SU-DHL-6 (cell line): ENCODE measurements at regions not wholly inside any gene's neighbourhood (a gene's known extent, or its start where the extent isn't known, plus 50 kb on each side); places are given as distances from the start of the nearest gene placed in this dataset.

Experiments used
- H2AFZ ChIP-seq: fragments of 200-600 bp; sonication (generic); 2 replicates; pipeline ENCODE4 v1.6.1; 2014; ENCODE audit warnings: low read depth, mild to moderate bottlenecking, moderate library complexity, mixed read lengths, antibody characterized with exemption, low read length; ENCODE audit not compliant: severe bottlenecking
- H3F3A ChIP-seq: fragments of 200-600 bp; shearing (Covaris generic); 2 replicates; pipeline ENCODE4 v1.6.0; 2016; ENCODE audit warnings: antibody characterized with exemption, mild to moderate bottlenecking; ENCODE audit not compliant: insufficient read depth
- H3K27ac ChIP-seq: fragments of 200-600 bp; sonication (generic); 2 replicates; pipeline ENCODE4 v1.5.1; 2016; ENCODE audit warnings: low read depth, mild to moderate bottlenecking, low read length, moderate library complexity, mixed read lengths
- H3K27me3 ChIP-seq: fragments of 200-600 bp; sonication (generic), shearing (Covaris generic); 2 replicates; pipeline ENCODE4 v1.6.0; 2014; ENCODE audit warnings: mild to moderate bottlenecking, low read length
- H3K36me3 ChIP-seq: fragments of 200-600 bp; sonication (generic); 2 replicates; pipeline ENCODE4 v1.6.1; 2014; ENCODE audit warnings: mild to moderate bottlenecking, low read length, mixed read lengths
- H3K4me2 ChIP-seq: fragments of 300-600, 200-600 bp; shearing (Covaris generic), sonication (generic); 2 replicates; pipeline ENCODE4 v1.6.0; 2014; ENCODE audit warnings: low read length, low read depth, mild to moderate bottlenecking; ENCODE audit not compliant: poor library complexity, severe bottlenecking
- H3K4me3 ChIP-seq: fragments of 200-600 bp; sonication (generic); 2 replicates; pipeline ENCODE4 v1.5.1; 2014; ENCODE audit warnings: antibody characterized with exemption, low read length, mild to moderate bottlenecking, mixed read lengths; ENCODE audit not compliant: insufficient read depth, poor library complexity, severe bottlenecking
- H3K79me2 ChIP-seq: fragments of 200-600 bp; sonication (generic); 2 replicates; pipeline ENCODE4 v1.6.1; 2014; ENCODE audit warnings: mild to moderate bottlenecking, low read length, moderate library complexity; ENCODE audit not compliant: insufficient read depth
- H3K9ac ChIP-seq: fragments of 200-600 bp; sonication (generic); 2 replicates; pipeline ENCODE4 v1.7.0; 2014; ENCODE audit warnings: mild to moderate bottlenecking, low read length
- H3K9me2 ChIP-seq: fragments of 200-600 bp; sonication (generic); replicated peaks from 2 replicates; pipeline ENCODE4 v1.6.1; 2014; ENCODE audit warnings: low read length; ENCODE audit not compliant: insufficient read depth
- H3K9me3 ChIP-seq: fragments of 200-600 bp; sonication (generic); 2 replicates; pipeline ENCODE4 v1.6.1; 2014; ENCODE audit warnings: low read length, mixed read lengths; ENCODE audit not compliant: insufficient read depth
- H4K20me1 ChIP-seq: fragments of 200-600 bp; sonication (generic); 2 replicates; pipeline ENCODE4 v1.6.1; 2014; ENCODE audit warnings: low read depth, mild to moderate bottlenecking, antibody characterized with exemption, low read length, moderate library complexity, mixed read lengths
- EZH2phosphoT487 ChIP-seq: fragments of 200-600 bp; sonication (generic), shearing (Covaris generic); conservative IDR thresholded peaks from 2 replicates; pipeline ENCODE4 v1.6.1; 2018; ENCODE audit warnings: mild to moderate bottlenecking, antibody characterized with exemption, low read length, moderate library complexity, mixed read lengths
- TF ChIP-seq, protein P1 (sequence below): fragments of 200-600 bp; sonication (generic); IDR thresholded peaks from one replicate; pipeline ENCODE4 v1.5.1; 2017; ENCODE audit warnings: antibody characterized with exemption, mild to moderate bottlenecking, low read length, moderate library complexity; ENCODE audit not compliant: insufficient read depth, poor library complexity, severe bottlenecking

DNA sequence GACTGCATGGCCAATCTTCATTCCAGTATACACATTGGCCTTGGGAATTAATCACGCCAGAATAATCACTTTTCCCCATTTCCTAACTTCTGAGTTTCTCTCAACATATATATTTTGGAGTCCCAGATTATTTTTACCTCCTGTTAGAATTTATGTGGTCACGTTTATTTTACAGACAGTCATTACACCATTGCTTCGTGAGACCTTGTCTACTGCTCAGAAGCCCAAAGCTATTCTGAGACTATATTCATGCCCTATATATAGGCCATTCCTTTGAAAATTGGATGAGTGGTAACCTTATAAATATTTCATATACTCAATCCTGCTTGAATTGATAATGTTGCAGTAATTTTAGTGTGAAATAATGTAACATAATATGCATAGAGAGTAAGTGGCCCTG, 610.0 kb upstream of the CDH2 start:
- H3K4me2 ChIP-seq, result no peak overlapping the region
- TF ChIP-seq, protein P1, sequence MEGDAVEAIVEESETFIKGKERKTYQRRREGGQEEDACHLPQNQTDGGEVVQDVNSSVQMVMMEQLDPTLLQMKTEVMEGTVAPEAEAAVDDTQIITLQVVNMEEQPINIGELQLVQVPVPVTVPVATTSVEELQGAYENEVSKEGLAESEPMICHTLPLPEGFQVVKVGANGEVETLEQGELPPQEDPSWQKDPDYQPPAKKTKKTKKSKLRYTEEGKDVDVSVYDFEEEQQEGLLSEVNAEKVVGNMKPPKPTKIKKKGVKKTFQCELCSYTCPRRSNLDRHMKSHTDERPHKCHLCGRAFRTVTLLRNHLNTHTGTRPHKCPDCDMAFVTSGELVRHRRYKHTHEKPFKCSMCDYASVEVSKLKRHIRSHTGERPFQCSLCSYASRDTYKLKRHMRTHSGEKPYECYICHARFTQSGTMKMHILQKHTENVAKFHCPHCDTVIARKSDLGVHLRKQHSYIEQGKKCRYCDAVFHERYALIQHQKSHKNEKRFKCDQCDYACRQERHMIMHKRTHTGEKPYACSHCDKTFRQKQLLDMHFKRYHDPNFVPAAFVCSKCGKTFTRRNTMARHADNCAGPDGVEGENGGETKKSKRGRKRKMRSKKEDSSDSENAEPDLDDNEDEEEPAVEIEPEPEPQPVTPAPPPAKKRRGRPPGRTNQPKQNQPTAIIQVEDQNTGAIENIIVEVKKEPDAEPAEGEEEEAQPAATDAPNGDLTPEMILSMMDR, result no peak
- no peak for TF ChIP-seq EZH2phosphoT487
- no peaks in the 10 kb centered on the region; the same call in 1 of the 2 replicates for H3K9me2 ChIP-seq
- no peaks in the 10 kb centered on the region for H3K27me3 ChIP-seq
- no peak overlapping the region for H3K27ac ChIP-seq
- H3K9me3 ChIP-seq, result no peaks in the 10 kb centered on the region
- no peak overlapping the region for H3K9ac ChIP-seq
- H3F3A ChIP-seq, result no peaks in the 10 kb centered on the region
- H3K4me3 ChIP-seq, result no peak overlapping the region
- no peaks in the 10 kb centered on the region for H3K79me2 ChIP-seq
- H3K36me3 ChIP-seq, result no peaks in the 10 kb centered on the region
- 0 out of 2 replicates have a peak, but pooled peaks cover 3% of the 10 kb centered on the region for H4K20me1 ChIP-seq
- no peak overlapping the region for H2AFZ ChIP-seq

DNA sequence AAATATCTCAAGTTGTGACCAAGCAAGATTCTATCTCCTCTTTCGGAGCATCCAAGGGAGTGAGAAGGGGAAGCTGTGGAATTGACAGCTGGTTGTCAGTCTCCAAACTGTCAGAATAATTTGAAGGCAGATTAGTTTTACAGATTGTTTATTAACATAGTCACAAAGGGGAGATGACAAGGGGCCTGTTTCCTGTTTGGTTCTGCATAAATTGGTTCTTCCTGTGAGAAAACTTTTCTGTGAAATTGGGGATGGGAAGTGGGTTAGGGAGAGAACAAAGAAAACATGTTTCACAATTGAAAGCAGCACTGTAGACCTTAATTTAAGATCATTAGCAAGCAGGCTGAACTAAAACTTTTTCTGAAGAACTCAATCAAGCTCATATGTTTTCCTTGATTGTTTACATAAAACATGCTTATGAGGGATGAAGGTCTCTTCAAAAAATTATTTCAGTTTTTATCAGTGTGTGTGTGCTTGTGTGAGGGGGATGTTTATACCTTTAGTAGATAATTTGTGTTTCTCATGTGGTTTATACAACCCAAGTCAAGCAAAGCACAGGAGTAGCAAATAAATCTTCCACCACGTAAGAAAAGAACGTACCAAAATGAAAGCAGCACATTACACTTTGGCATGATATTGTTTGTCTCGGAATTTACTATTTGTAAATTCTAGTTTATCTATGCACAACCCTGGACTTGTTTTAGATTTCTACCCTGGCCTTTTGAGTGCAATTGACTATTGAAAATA, 604.9 kb upstream of the CDH2 start:
- H3K4me2 ChIP-seq, result no peak overlapping the region
- no peaks in the 10 kb centered on the region; the same call in 1 of the 2 replicates for H3K9me2 ChIP-seq
- H3K9me3 ChIP-seq, result no peaks in the 10 kb centered on the region
- no peaks in the 10 kb centered on the region for H3K27me3 ChIP-seq
- no peak overlapping the region for H3K4me3 ChIP-seq
- H3K27ac ChIP-seq, result no peak overlapping the region
- no peak overlapping the region for H3K9ac ChIP-seq
- H4K20me1 ChIP-seq, result 0 out of 2 replicates have a peak, but pooled peaks cover 3% of the 10 kb centered on the region
- no peaks in the 10 kb centered on the region for H3K79me2 ChIP-seq
- H3F3A ChIP-seq, result no peaks in the 10 kb centered on the region
- H2AFZ ChIP-seq, result no peak overlapping the region
- no peaks in the 10 kb centered on the region for H3K36me3 ChIP-seq
- TF ChIP-seq, protein P1, result no peak
- no peak for TF ChIP-seq EZH2phosphoT487

DNA sequence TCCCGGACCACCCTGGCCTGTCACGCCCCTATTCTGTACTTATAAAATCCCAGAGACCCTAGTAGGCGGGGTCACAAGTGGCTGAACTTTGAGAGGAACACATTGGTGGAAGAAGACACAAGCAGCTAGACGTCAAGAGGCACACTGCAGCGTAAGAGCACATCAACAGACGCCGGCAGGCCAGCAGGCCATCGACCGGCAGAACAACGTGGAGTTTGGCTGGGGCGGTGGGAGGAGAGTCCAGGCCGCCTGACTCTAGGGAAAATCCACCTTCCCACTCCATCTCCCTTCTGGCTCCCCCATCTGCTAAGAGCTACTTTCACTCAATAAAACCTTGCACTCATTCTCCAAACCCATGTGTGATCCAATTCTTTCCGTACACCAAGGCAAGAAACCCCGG, 601.8 kb upstream of the CDH2 start:
- no peak overlapping the region for H3K4me3 ChIP-seq
- H3F3A ChIP-seq, result no peaks in the 10 kb centered on the region
- H3K79me2 ChIP-seq, result no peaks in the 10 kb centered on the region
- TF ChIP-seq, protein P1, result no peak
- TF ChIP-seq EZH2phosphoT487, result no peak
- no peaks in the 10 kb centered on the region; the same call in 1 of the 2 replicates for H3K9me2 ChIP-seq
- 0 out of 2 replicates have a peak, but pooled peaks cover 3% of the 10 kb centered on the region for H3K9me3 ChIP-seq
- no peaks in the 10 kb centered on the region for H3K36me3 ChIP-seq
- H3K27me3 ChIP-seq, result no peaks in the 10 kb centered on the region
- no peak overlapping the region for H3K4me2 ChIP-seq
- H3K9ac ChIP-seq, result no peak overlapping the region
- no peak overlapping the region for H2AFZ ChIP-seq
- H3K27ac ChIP-seq, result no peak overlapping the region
- no peaks in the 10 kb centered on the region for H4K20me1 ChIP-seq
